IPS-20b (cell line): ENCODE measurements at regions not wholly inside any gene's neighbourhood (a gene's known extent, or its start where the extent isn't known, plus 50 kb on each side); places are given as distances from the start of the nearest gene placed in this dataset.

Source experiments
- H3K27ac ChIP-seq: one replicate; pipeline ENCODE4 v1.5.1; 2013; ENCODE audit warnings: low read length
- H3K27me3 ChIP-seq: 2 replicates; pipeline ENCODE4 v1.6.1; 2013; ENCODE audit warnings: mild to moderate bottlenecking, low read length, inconsistent platforms; ENCODE audit not compliant: insufficient read depth
- H3K36me3 ChIP-seq: 2 replicates; pipeline ENCODE4 v1.6.1; 2013; ENCODE audit warnings: low read depth, mild to moderate bottlenecking, inconsistent platforms, low read length, moderate library complexity; ENCODE audit not compliant: insufficient read depth
- H3K4me1 ChIP-seq: 2 replicates; pipeline ENCODE4 v1.6.1; 2013; ENCODE audit warnings: mild to moderate bottlenecking, control low read depth, inconsistent platforms, low read length, moderate library complexity; ENCODE audit not compliant: insufficient read depth
- H3K4me3 ChIP-seq: 2 replicates; pipeline ENCODE4 v1.5.1; 2013; ENCODE audit warnings: mild to moderate bottlenecking, low read length, inconsistent platforms
- H3K9ac ChIP-seq: 2 replicates; pipeline ENCODE4 v1.6.1; 2013; ENCODE audit warnings: low read depth, mild to moderate bottlenecking, inconsistent platforms, low read length, moderate library complexity
- H3K9me3 ChIP-seq: 2 replicates; pipeline ENCODE4 v1.6.1; 2013; ENCODE audit warnings: mild to moderate bottlenecking, low read depth, low read length, inconsistent platforms; ENCODE audit not compliant: insufficient read depth

DNA sequence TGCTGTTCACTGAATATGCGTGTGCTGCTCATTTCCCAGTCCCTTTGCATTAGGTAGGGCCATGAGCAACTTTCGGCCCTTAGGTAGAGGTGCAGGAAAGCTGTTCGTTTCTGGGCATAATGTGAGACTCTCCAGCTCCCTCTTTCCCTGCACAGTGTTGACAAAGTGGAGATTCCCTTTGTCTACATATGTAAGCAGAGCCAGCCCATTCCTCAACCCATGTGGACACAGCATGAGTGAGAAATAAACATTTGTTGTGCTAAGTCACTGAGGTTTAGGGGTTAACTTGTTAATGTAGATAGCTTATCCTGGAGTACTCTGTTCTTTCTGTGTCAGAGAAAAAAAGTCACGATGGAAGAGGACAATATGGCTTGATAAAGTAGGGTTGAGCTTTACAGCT lies 343.8 kb downstream of the PSAT1 start:
- no peaks in the 10 kb centered on the region for H3K27me3 ChIP-seq
- no peak overlapping the region for H3K27ac ChIP-seq
- no peaks in the 10 kb centered on the region for H3K36me3 ChIP-seq
- no peak overlapping the region for H3K4me3 ChIP-seq
- H3K9ac ChIP-seq = no peak overlapping the region
- H3K4me1 ChIP-seq = no peaks in the 10 kb centered on the region; the same call in 1 of the 2 replicates
- H3K9me3 ChIP-seq = peaks cover 4% of the 10 kb centered on the region; the same call in 1 of the 2 replicates

DNA sequence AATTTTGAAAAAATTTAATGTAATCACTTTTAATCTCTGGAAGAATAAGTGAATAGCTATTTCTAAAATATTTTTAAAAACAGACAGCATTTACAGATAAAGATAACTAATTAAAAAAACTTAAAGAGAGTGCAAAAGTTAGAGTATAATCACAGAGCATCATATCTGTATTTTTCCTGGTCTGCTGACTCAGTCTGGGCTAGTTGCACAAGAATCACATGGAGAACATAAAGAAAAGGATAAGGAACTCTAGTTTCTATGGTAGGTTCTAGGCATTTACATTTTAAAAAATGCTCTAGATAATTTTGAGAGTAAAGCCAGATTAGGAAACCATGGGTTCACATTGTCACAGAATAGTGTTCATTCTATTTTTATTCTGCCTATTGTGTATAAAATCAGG lies 347.4 kb downstream of the PSAT1 start:
- H3K9me3 ChIP-seq = peaks cover 4% of the 10 kb centered on the region; the same call in 1 of the 2 replicates
- no peak overlapping the region for H3K4me3 ChIP-seq
- H3K27me3 ChIP-seq = no peaks in the 10 kb centered on the region
- H3K9ac ChIP-seq = no peak overlapping the region
- no peaks in the 10 kb centered on the region; the same call in 1 of the 2 replicates for H3K4me1 ChIP-seq
- H3K27ac ChIP-seq = no peak overlapping the region
- no peaks in the 10 kb centered on the region for H3K36me3 ChIP-seq

DNA sequence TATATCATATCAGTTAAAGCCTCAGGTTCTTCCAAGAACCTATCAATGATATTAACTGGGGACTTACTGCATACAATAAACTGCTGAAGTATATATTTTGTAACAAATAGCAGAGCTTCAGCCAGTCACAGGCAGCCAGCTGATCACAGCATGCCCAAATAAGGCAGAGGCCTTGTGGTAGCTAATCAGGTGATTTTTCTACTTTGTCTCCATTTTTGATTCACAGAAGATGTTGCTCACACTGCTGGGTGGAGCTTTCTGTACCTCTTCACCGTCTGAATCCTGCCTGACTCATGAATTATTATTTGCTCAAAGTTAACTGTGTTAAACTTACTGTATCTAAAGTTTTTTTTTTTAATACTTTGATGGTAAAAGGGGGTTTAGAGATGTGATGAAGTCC lies 357.4 kb downstream of the PSAT1 start:
- H3K36me3 ChIP-seq = no peaks in the 10 kb centered on the region
- no peaks in the 10 kb centered on the region for H3K9me3 ChIP-seq
- no peaks in the 10 kb centered on the region for H3K4me1 ChIP-seq
- H3K27me3 ChIP-seq = no peaks in the 10 kb centered on the region
- no peak overlapping the region for H3K4me3 ChIP-seq
- H3K9ac ChIP-seq = no peak overlapping the region
- no peak overlapping the region for H3K27ac ChIP-seq

DNA sequence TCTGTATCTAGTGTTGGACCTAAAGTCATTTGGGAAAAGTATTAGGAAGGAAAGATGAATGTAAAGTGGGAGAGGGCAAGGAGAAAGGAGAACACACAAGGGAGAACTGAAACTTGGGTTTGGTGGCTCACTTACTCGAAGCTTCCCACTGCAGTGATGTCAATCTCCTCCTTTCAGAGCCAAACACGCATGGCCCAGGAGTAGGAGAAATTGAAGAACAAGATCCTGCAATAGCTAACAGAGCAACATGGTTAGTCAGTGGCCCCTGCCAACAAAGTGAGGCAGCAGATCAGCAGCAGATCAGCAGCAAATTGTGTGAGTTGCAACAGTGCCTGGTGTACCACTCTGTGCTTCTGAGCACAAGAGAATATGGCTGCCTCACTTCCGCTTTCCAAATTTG lies 366.4 kb downstream of the PSAT1 start:
- Histone ChIP-seq H3K4me1 (0 out of 2 replicates have a peak, but pooled peaks cover 5% of the 10 kb centered on the region), H3K4me3 (no peak overlapping the region), H3K9ac (no peak overlapping the region), H3K27ac (no peak overlapping the region), H3K9me3 (no peaks in the 10 kb centered on the region), H3K27me3 (no peaks in the 10 kb centered on the region), H3K36me3 (no peaks in the 10 kb centered on the region)

- no peaks in the 10 kb centered on the region for H3K27me3 ChIP-seq
- no peaks in the 10 kb centered on the region for H3K9me3 ChIP-seq
- H3K9ac ChIP-seq = no peak overlapping the region
- no peaks in the 10 kb centered on the region for H3K36me3 ChIP-seq
- H3K4me1 ChIP-seq = 0 out of 2 replicates have a peak, but pooled peaks cover 5% of the 10 kb centered on the region
- H3K4me3 ChIP-seq = no peak overlapping the region
- no peak overlapping the region for H3K27ac ChIP-seq
Observed at GRCh38 chr9:78664370-78664769, 367.4 kb downstream of the PSAT1 start.

GRCh38 chr9:78666818-78667414 lies 370.0 kb downstream of the PSAT1 start:
- no peaks in the 10 kb centered on the region for H3K9me3 ChIP-seq
- H3K9ac ChIP-seq = no peak overlapping the region
- no peaks in the 10 kb centered on the region for H3K27me3 ChIP-seq
- H3K27ac ChIP-seq = no peak overlapping the region
- no peaks in the 10 kb centered on the region for H3K36me3 ChIP-seq
- no peak overlapping the region for H3K4me3 ChIP-seq
- 0 out of 2 replicates have a peak, but pooled peaks cover 5% of the 10 kb centered on the region for H3K4me1 ChIP-seq

DNA sequence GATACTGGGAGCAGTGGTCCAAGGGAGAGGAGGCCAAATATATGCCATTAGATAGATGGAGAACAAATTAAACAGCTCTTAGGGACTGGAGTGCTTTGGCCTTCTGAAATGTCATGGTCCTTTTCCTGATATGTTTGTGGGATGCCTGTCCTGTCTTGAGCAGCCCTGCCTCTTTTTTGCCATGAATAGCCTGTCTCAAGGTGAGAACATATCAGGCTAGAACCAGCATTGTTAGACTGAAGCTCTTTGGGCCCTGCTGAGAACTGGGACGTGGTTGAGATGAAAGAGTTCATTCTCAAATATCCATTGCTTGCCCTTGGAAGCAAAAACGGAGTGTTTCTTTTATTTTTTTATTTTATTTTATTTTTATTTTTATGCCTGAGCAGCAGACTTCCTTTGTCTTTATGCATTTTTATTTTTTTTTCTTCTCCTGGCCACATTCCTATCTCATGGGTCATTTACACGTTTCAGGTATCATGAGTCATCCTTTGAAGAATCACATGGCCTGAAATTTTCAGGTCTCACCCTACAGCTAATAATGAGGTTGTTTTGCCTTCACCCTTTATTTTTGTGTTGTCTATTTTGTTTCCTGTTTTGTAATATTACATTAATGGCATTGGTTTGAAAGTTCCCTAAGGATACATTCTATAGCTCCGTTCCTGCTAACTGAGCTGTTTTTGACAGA lies 371.4 kb downstream of the PSAT1 start:
- Histone ChIP-seq H3K4me1 (0 out of 2 replicates have a peak, but pooled peaks cover 5% of the 10 kb centered on the region), H3K27me3 (no peaks in the 10 kb centered on the region), H3K9ac (no peak overlapping the region), H3K9me3 (no peaks in the 10 kb centered on the region), H3K4me3 (no peak overlapping the region), H3K27ac (no peak overlapping the region), H3K36me3 (no peaks in the 10 kb centered on the region)

- no peak overlapping the region for H3K4me3 ChIP-seq
- no peaks in the 10 kb centered on the region for H3K27me3 ChIP-seq
- H3K36me3 ChIP-seq = no peaks in the 10 kb centered on the region
- no peak overlapping the region for H3K27ac ChIP-seq
- no peak overlapping the region for H3K9ac ChIP-seq
- H3K4me1 ChIP-seq = 0 out of 2 replicates have a peak, but pooled peaks cover 5% of the 10 kb centered on the region
- no peaks in the 10 kb centered on the region for H3K9me3 ChIP-seq
Observed at GRCh38 chr9:78669591-78669990, 372.7 kb downstream of the PSAT1 start.

DNA sequence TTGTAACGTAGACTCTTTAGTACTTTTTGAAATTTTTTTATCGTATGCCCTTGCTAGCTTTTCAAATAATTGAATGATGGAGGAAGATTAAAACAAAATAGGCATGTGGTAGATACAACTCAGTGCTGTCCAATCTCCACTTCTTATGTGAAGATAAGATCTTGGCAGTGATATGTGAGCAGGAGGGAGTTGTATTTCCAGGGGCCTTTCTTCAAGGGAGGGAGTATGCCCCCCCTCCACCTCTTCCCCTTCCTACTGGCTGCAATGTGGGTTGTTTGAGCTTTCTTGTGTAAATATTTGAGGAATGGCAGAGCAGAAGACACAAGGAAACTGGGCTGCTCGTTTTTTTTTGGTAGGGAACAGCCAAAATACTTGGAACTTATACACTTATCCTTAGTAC lies 374.9 kb downstream of the PSAT1 start:
- Histone ChIP-seq H3K9ac (no peak overlapping the region), H3K27ac (no peak overlapping the region), H3K36me3 (no peaks in the 10 kb centered on the region), H3K27me3 (no peaks in the 10 kb centered on the region), H3K9me3 (no peaks in the 10 kb centered on the region), H3K4me1 (0 out of 2 replicates have a peak, but pooled peaks cover 5% of the 10 kb centered on the region), H3K4me3 (no peak overlapping the region)

DNA sequence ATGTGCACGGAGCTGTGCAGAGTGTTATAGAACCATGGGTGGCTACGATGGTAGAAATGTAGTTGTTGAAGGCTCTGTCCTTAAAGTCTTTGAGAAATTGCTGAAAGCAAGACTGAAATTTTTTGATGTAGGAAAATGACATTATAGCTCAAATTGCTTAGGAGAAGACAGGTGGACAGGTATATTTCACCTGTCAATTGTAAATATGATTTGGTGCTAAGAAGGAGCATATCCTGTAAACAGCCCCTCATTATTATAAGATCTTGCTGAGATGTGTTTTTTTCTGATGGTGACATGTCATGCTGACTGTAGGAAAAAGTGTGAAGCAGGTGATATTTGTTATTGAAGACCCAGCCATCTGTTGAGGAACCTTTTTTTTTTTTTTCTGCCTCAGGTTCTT lies 377.9 kb downstream of the PSAT1 start:
- H3K9me3 ChIP-seq = no peaks in the 10 kb centered on the region
- no peak overlapping the region for H3K4me3 ChIP-seq
- no peak overlapping the region for H3K9ac ChIP-seq
- no peaks in the 10 kb centered on the region for H3K36me3 ChIP-seq
- H3K4me1 ChIP-seq = peaks cover 4% of the 10 kb centered on the region; the same call in 1 of the 2 replicates
- no peak overlapping the region for H3K27ac ChIP-seq
- no peaks in the 10 kb centered on the region for H3K27me3 ChIP-seq

- H3K9me3 ChIP-seq = no peaks in the 10 kb centered on the region
- H3K4me3 ChIP-seq = no peak overlapping the region
- no peak overlapping the region for H3K9ac ChIP-seq
- H3K27ac ChIP-seq = no peak overlapping the region
- no peaks in the 10 kb centered on the region for H3K27me3 ChIP-seq
- H3K36me3 ChIP-seq = no peaks in the 10 kb centered on the region
- H3K4me1 ChIP-seq = peaks cover 8% of the 10 kb centered on the region; the same call in 1 of the 2 replicates
Observed at GRCh38 chr9:78676009-78676408, 379.1 kb downstream of the PSAT1 start.

- H3K4me1 ChIP-seq = peaks cover 8% of the 10 kb centered on the region; the same call in 1 of the 2 replicates
- no peaks in the 10 kb centered on the region for H3K27me3 ChIP-seq
- H3K36me3 ChIP-seq = no peaks in the 10 kb centered on the region
- H3K9me3 ChIP-seq = no peaks in the 10 kb centered on the region
- H3K4me3 ChIP-seq = no peak overlapping the region
- no peak overlapping the region for H3K27ac ChIP-seq
- no peak overlapping the region for H3K9ac ChIP-seq
Observed at GRCh38 chr9:78676623-78677022, 379.7 kb downstream of the PSAT1 start.
